PFSK-1 (cell line): ENCODE measurements at regions not wholly inside any gene's neighbourhood (a gene's known extent, or its start where the extent isn't known, plus 50 kb on each side); places are given as distances from the start of the nearest gene placed in this dataset.

Experiments used
- FOXP2 ChIP-seq: optimal IDR thresholded peaks from 2 replicates; pipeline ENCODE3; 2011; ENCODE audit warnings: borderline replicate concordance, control low read depth, inconsistent platforms; ENCODE audit not compliant: insufficient read depth; ENCODE audit errors: extremely low read length, extremely low read depth
- POLR2AphosphoS5 ChIP-seq: IDR thresholded peaks from 2 replicates; pipeline ENCODE4 v1.6.1; 2012; ENCODE audit warnings: low read depth, mild to moderate bottlenecking, control low read depth, low read length, moderate library complexity
- SIN3A ChIP-seq: IDR thresholded peaks from 2 replicates; pipeline ENCODE4 v1.6.1; 2012; ENCODE audit warnings: mild to moderate bottlenecking, low read length, moderate library complexity, borderline replicate concordance; ENCODE audit not compliant: insufficient read depth
- TAF1 ChIP-seq: IDR thresholded peaks from 2 replicates; pipeline ENCODE4 v1.6.1; 2012; ENCODE audit warnings: low read length, control low read depth, borderline replicate concordance; ENCODE audit not compliant: insufficient read depth
- TF ChIP-seq, protein P1 (sequence below), 2 experiments: IDR thresholded peaks; 2 replicates each; pipeline versions ENCODE4 v1.6.1 to v1.8.0; 2011 to 2012; ENCODE audit warnings: low read depth in 2 of 2, low read length in 2 of 2, control low read depth in 1 of 2, inconsistent platforms in 1 of 2, mild to moderate bottlenecking in 1 of 2, moderate library complexity in 1 of 2; ENCODE audit not compliant: insufficient read depth in 1 of 2

DNA sequence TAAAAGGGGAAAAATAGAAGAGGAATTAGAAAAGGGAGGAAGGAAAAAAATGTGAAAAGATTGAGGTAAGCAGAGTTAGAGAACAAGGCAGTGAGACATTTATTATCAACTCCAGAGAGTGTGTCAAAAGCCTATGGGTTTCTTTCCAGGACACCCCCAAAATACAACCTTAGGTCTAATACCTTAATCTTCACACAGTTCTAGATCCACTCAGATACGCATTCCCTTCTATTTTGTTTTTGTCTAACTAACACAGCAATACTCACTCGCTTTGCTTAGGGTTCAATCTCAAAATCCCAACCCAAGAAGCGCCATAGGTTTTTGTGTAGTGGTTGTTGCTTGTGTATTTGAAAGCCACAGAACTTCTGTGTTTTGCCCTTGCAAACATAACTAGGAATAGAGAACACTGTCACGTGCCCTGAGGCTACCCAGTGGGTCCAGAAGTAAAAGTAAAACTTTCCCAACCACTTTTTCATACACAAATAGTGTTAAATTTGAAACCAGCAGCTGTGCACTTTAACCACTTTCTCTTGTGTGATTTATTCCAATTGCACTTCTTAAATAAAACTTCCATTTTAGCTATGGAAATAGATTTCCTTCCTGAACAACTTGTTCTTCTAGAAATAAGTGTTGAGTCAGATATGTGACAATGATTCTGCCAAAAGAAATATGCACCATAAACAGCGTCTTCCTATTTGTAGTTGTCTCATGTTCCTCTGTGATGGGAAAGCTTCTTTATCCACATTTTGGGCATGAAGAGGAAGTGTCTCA lies 414.7 kb upstream of the GHITM start:
- TF ChIP-seq FOXP2 (no peak), POLR2AphosphoS5 (no peak), TAF1 (no peak), SIN3A (no peak)
- TF ChIP-seq, protein P1, sequence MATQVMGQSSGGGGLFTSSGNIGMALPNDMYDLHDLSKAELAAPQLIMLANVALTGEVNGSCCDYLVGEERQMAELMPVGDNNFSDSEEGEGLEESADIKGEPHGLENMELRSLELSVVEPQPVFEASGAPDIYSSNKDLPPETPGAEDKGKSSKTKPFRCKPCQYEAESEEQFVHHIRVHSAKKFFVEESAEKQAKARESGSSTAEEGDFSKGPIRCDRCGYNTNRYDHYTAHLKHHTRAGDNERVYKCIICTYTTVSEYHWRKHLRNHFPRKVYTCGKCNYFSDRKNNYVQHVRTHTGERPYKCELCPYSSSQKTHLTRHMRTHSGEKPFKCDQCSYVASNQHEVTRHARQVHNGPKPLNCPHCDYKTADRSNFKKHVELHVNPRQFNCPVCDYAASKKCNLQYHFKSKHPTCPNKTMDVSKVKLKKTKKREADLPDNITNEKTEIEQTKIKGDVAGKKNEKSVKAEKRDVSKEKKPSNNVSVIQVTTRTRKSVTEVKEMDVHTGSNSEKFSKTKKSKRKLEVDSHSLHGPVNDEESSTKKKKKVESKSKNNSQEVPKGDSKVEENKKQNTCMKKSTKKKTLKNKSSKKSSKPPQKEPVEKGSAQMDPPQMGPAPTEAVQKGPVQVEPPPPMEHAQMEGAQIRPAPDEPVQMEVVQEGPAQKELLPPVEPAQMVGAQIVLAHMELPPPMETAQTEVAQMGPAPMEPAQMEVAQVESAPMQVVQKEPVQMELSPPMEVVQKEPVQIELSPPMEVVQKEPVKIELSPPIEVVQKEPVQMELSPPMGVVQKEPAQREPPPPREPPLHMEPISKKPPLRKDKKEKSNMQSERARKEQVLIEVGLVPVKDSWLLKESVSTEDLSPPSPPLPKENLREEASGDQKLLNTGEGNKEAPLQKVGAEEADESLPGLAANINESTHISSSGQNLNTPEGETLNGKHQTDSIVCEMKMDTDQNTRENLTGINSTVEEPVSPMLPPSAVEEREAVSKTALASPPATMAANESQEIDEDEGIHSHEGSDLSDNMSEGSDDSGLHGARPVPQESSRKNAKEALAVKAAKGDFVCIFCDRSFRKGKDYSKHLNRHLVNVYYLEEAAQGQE (IDR thresholded peaks at IDR 0.05; ENCODE audit: insufficient read depth in 1 of 2, low read depth in 2 of 2, low read length in 2 of 2) = no peak

DNA sequence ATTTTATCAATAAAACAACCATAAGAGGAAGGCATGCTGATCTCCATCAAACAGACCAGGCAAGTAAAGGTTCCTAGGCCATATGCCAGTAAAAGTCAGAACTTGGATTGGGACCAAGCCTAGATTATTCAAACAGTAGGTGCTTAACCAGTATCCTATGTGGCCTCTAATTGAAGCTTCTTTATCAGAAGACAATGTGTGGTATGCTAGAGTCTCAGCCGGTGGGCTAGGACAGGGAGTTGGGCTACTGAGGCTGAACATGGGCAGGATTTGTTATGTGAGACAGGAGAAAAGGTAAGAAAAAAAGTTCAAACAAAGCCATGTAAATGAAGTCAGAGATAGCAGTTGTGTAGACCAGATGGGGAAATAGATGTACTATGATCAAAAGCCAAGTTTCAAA lies 413.7 kb upstream of the GHITM start:
- TF ChIP-seq TAF1 (no peak), SIN3A (no peak), FOXP2 (no peak), POLR2AphosphoS5 (no peak)
- TF ChIP-seq, protein P1 (IDR thresholded peaks at IDR 0.05; ENCODE audit: insufficient read depth in 1 of 2, low read depth in 2 of 2, low read length in 2 of 2) = no peak

DNA sequence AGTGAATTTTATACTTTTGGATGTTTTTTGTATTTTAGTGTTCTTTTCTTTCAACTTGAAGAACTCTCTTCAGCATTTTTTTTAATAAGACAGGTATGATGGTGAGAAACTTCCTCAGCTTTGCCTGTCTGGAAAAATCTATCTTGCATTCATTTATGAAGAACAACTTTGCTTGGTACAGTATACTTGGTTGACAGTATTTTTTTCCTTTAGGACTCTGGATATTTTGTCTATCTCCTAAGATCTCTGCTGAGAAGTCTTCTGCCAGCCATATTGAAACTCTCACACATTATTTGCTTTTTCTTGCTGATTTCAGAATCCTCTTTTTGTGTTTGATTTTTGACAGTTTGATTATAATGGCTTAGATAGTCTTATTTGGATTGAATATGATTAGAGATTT lies 405.0 kb upstream of the GHITM start:
- TF ChIP-seq, protein P1 (IDR thresholded peaks at IDR 0.05; ENCODE audit: insufficient read depth in 1 of 2, low read depth in 2 of 2, low read length in 2 of 2) = no peak
- no peak for TF ChIP-seq POLR2AphosphoS5
- TF ChIP-seq SIN3A = no peak
- TF ChIP-seq FOXP2 = no peak
- no peak for TF ChIP-seq TAF1

DNA sequence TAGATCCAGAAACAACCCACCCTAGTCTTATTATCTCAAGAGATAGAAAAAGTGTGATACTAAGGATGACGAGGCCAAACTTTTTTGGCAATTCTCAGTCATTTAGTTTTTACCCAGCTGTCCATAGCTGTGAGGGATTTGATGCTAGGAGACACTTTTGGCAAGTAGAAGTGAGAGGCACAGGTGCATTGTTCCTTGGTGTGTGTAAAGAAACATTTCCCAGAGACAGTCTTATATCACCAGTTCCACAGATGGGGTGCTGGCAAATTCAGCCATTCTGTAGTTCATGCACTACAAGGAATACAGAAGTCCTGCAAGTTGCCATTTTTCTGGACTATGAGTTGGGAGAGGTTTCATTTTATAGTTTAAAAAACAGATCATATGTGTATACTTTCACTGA lies 403.3 kb upstream of the GHITM start:
- TF ChIP-seq, protein P1 (IDR thresholded peaks at IDR 0.05; ENCODE audit: insufficient read depth in 1 of 2, low read depth in 2 of 2, low read length in 2 of 2) = no peak
- TF ChIP-seq FOXP2 (no peak), SIN3A (no peak), POLR2AphosphoS5 (no peak), TAF1 (no peak)

DNA sequence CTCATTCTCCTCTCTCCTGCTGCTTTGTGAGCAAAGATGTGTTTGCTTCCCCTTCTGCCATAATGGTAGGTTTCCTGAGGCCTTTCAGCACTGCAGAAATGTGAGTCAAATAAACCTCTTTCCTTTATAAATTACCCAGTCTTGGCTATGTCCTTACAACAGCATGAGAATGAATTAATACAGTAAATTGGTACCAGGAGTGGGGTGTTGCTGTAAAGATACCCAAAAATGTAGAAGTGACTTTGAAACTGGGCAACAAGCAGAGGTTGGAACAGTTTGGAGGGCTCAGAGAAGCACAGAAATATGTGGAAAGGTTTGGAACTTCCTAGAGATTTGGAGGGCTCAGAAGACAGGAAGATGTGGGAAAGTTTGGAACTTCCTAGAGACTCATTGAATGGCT lies 388.7 kb upstream of the GHITM start:
- no peak for TF ChIP-seq POLR2AphosphoS5
- no peak for TF ChIP-seq TAF1
- no peak for TF ChIP-seq FOXP2
- no peak for TF ChIP-seq SIN3A
- TF ChIP-seq, protein P1 (IDR thresholded peaks at IDR 0.05; ENCODE audit: insufficient read depth in 1 of 2, low read depth in 2 of 2, low read length in 2 of 2) = no peak
